ENCODE measurements at regions not wholly inside any gene's neighbourhood (a gene's known extent, or its start where the extent isn't known, plus 50 kb on each side); places are given as distances from the start of the nearest gene placed in this dataset.

GRCh38 chrX:39507034-39507433 lies 590.7 kb downstream of the BCOR start:
- no peaks in the 10 kb centered on the region; a peak in 1 of 5 replicates for H3K4me1 ChIP-seq (replicated peaks in 1 of 2; ENCODE audit: control insufficient read depth in 2 of 2, insufficient read depth in 2 of 2, low read length in 2 of 2)
- H3K36me3 ChIP-seq (ENCODE audit: control insufficient read depth, insufficient read depth, low read length) = no peaks in the 10 kb centered on the region
- FAIRE-seq = no peak
- no peak overlapping the region for H3K9ac ChIP-seq (ENCODE audit: insufficient read depth in 1 of 2, low read depth in 2 of 2, low read length in 2 of 2)
- TF ChIP-seq E4F1 (CRISPR knock-in tag; IDR thresholded peaks at IDR 0.05; ENCODE audit: borderline replicate concordance) (no peak), CBFB (CRISPR knock-in tag; IDR thresholded peaks at IDR 0.05) (no peak), EHMT2 (IDR thresholded peaks at IDR 0.05) (no peak), CXXC5 (CRISPR knock-in tag; IDR thresholded peaks at IDR 0.05) (no peak)
- WGBS (ENCODE audit: insufficient coverage, low coverage, missing lambda C conversion rate) = 6% methylated on average over 4 of the region's 8 CpGs
- H3K4me2 ChIP-seq (ENCODE audit: insufficient read depth, low read length) = no peak overlapping the region
- no peaks in the 10 kb centered on the region for H3K9me3 ChIP-seq (replicated peaks; ENCODE audit: control insufficient read depth, insufficient read depth, low read depth, low read length)
- H4K20me1 ChIP-seq (replicated peaks; ENCODE audit: control insufficient read depth, insufficient read depth, low read length) = no peaks in the 10 kb centered on the region
- H3K9me1 ChIP-seq (ENCODE audit: control insufficient read depth, insufficient read depth, low read length) = no peaks in the 10 kb centered on the region
- POLR2A ChIA-PET = interaction anchor here (0.8 kb wide), 1 partner anchor 15 kb away, joined by 3 read pairs; no protein-coding TSS in a partner anchor
- no peaks in the 10 kb centered on the region for H3K79me2 ChIP-seq (ENCODE audit: control insufficient read depth, insufficient read depth, low read length)
- intact Hi-C loops (cut with micrococcal nuclease) (no loop called here), in situ Hi-C loops (cut with MboI) (no loop called here)
- ATAC-seq = no peak
- no peak overlapping the region for H3K4me3 ChIP-seq
- CTCF ChIA-PET (ENCODE audit: low intra/inter-chr PET ratio) = no interaction called here
- H2AFZ ChIP-seq (ENCODE audit: low read depth, low read length) = no peak overlapping the region
- DNase-seq (ENCODE audit: extremely low read depth in 1 of 4, low spot score in 3 of 4) = no peak
- BruUV-seq (replicated peaks) = no TSS peak
- H3K27me3 ChIP-seq (ENCODE audit: control insufficient read depth in 2 of 2, insufficient read depth in 2 of 2, low read length in 2 of 2) = no peaks in the 10 kb centered on the region
- no peak overlapping the region for H3K27ac ChIP-seq (ENCODE audit: extremely low read depth, low read depth, low read length)
